ENCODE measurements at regions not wholly inside any gene's neighbourhood (a gene's known extent, or its start where the extent isn't known, plus 50 kb on each side); places are given as distances from the start of the nearest gene placed in this dataset.

DNA sequence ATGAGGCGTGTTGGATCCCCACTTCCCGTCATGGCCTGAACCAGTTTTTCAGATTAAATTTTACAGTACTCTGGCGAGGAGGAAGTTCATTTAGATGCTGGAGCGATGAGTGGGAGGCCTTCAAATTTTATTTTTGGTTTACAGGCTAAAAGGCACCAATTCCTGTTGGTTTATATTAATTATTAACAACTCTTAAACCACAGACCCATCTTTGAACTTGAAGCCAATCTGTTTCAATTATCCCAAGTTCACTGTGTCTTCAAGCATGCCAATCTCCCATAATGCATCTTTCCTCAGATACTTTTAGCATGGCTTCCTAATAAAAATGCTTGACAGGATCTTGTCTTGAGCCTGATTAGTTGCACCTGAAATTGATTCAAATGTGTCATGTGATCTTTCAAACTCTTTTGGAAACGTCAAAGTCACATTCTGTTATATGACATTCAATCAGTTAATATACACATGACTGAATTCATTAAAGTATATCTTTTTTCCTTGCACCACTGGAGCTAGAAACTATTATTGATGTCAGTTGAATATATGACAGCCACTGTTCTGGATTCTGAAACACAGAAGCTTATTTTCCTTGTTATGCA is 641.7 kb upstream of the TMEM132C start:
- TF ChIP-seq, protein P1, sequence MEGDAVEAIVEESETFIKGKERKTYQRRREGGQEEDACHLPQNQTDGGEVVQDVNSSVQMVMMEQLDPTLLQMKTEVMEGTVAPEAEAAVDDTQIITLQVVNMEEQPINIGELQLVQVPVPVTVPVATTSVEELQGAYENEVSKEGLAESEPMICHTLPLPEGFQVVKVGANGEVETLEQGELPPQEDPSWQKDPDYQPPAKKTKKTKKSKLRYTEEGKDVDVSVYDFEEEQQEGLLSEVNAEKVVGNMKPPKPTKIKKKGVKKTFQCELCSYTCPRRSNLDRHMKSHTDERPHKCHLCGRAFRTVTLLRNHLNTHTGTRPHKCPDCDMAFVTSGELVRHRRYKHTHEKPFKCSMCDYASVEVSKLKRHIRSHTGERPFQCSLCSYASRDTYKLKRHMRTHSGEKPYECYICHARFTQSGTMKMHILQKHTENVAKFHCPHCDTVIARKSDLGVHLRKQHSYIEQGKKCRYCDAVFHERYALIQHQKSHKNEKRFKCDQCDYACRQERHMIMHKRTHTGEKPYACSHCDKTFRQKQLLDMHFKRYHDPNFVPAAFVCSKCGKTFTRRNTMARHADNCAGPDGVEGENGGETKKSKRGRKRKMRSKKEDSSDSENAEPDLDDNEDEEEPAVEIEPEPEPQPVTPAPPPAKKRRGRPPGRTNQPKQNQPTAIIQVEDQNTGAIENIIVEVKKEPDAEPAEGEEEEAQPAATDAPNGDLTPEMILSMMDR (conservative IDR thresholded peaks at IDR 0.05; ENCODE audit: low read depth, low read length): no peak
- TF ChIP-seq EZH2 (IDR thresholded peaks at IDR 0.05; ENCODE audit: low read length, unreplicated experiment): no peak
- TF ChIP-seq EZH2phosphoT487 (IDR thresholded peaks at IDR 0.05; ENCODE audit: borderline replicate concordance, low read length): no peak

Measured in PC-3 (cell line).